ENCODE measurements at regions not wholly inside any gene's neighbourhood (a gene's known extent, or its start where the extent isn't known, plus 50 kb on each side); places are given as distances from the start of the nearest gene placed in this dataset.

DNA sequence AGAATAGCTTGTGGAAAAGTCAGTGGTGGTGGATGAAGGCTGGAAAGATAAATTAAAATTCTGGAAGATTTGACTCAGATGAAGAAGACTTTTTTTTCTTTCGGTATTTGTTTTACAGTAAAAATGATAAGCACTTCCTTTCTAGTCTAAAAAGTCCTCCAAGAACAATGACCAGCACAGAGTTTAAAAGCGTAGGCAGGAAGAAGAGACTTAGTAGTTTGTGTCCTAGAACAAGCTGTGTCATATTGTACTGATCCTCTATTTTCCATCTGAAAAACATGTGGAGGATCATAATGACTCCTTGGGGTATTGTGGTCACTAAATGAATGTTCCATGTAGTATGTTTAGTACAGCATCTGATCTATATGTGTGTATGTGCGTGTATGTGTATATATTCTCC is 132.4 kb upstream of the FSHR start:
- TF ChIP-seq, protein P1, sequence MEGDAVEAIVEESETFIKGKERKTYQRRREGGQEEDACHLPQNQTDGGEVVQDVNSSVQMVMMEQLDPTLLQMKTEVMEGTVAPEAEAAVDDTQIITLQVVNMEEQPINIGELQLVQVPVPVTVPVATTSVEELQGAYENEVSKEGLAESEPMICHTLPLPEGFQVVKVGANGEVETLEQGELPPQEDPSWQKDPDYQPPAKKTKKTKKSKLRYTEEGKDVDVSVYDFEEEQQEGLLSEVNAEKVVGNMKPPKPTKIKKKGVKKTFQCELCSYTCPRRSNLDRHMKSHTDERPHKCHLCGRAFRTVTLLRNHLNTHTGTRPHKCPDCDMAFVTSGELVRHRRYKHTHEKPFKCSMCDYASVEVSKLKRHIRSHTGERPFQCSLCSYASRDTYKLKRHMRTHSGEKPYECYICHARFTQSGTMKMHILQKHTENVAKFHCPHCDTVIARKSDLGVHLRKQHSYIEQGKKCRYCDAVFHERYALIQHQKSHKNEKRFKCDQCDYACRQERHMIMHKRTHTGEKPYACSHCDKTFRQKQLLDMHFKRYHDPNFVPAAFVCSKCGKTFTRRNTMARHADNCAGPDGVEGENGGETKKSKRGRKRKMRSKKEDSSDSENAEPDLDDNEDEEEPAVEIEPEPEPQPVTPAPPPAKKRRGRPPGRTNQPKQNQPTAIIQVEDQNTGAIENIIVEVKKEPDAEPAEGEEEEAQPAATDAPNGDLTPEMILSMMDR (IDR thresholded peaks at IDR 0.05) = no peak
- TF ChIP-seq POLR2A (IDR thresholded peaks at IDR 0.05) = no peak
